SK-N-SH treated with all-trans-retinoic acid at 6 μM for 48 hours (cell line): ENCODE measurements at regions not wholly inside any gene's neighbourhood (a gene's known extent, or its start where the extent isn't known, plus 50 kb on each side); places are given as distances from the start of the nearest gene placed in this dataset.
A peak's percentile ranks its signal among the peaks of the same experiment; 100 is the strongest.

ENCODE experiments used
- ATAC-seq: fragments of 200-7000 bp; cut with Tn5 transposase; 3 replicates; pipeline ENCODE4 v1.9.1; 2020; ENCODE audit warnings: mild to moderate bottlenecking, moderate library complexity
- ARNTL ChIP-seq: fragments of 450-650 bp; formaldehyde crosslinking; IDR thresholded peaks from 2 replicates; pipeline ENCODE4 v1.5.0; 2020; ENCODE audit warnings: low read depth, mild to moderate bottlenecking, moderate library complexity, borderline replicate concordance
- BACH2 ChIP-seq: fragments of 250-450 bp; sonication (Bioruptor Pico); IDR thresholded peaks from 2 replicates; pipeline ENCODE4 v1.9.0; 2021; ENCODE audit warnings: mild to moderate bottlenecking, borderline replicate concordance
- CSDC2 ChIP-seq: fragments of 250-450 bp; sonication (Bioruptor Pico); IDR thresholded peaks from 2 replicates; pipeline ENCODE4 v1.5.0; 2020; ENCODE audit warnings: mild to moderate bottlenecking, moderate library complexity
- ESRRG ChIP-seq: fragments of 250-450 bp; sonication (Bioruptor Pico); IDR thresholded peaks from 2 replicates; pipeline ENCODE4 v1.6.1; 2021; ENCODE audit warnings: mild to moderate bottlenecking
- GLIS3 ChIP-seq: fragments of 250-450 bp; sonication (Bioruptor Pico); IDR thresholded peaks from 2 replicates; pipeline ENCODE4 v1.5.0; 2020; ENCODE audit warnings: mild to moderate bottlenecking, moderate library complexity
- ISL1 ChIP-seq: fragments of 250-450 bp; sonication (Bioruptor Pico); IDR thresholded peaks from 2 replicates; pipeline ENCODE4 v2.1.2; 2022; ENCODE audit warnings: mild to moderate bottlenecking, moderate library complexity
- OSR1 ChIP-seq: fragments of 250-450 bp; sonication (Bioruptor Pico); IDR thresholded peaks from 2 replicates; pipeline ENCODE4 v1.8.0; 2022; ENCODE audit warnings: moderate library complexity, mild to moderate bottlenecking, inconsistent platforms
- PATZ1 ChIP-seq: fragments of 250-450 bp; sonication (Bioruptor Pico); IDR thresholded peaks from 2 replicates; pipeline ENCODE4 v1.8.0; 2020; ENCODE audit warnings: mild to moderate bottlenecking, moderate library complexity, borderline replicate concordance
- POU6F1 ChIP-seq: fragments of 250-450 bp; sonication (Bioruptor Pico); IDR thresholded peaks from 2 replicates; pipeline ENCODE4 v1.8.0; 2021; ENCODE audit warnings: low read depth, mild to moderate bottlenecking, moderate library complexity, borderline replicate concordance
- PPARA ChIP-seq: fragments of 250-450 bp; sonication (Bioruptor Pico); IDR thresholded peaks from 2 replicates; pipeline ENCODE4 v1.5.0; 2020; ENCODE audit warnings: mild to moderate bottlenecking, borderline replicate concordance
- RARB ChIP-seq: fragments of 250-450 bp; sonication (Bioruptor Pico); IDR thresholded peaks from 2 replicates; pipeline ENCODE4 v1.8.0; 2021; ENCODE audit warnings: mild to moderate bottlenecking, moderate library complexity
- SNAI2 ChIP-seq: fragments of 250-450 bp; sonication (Bioruptor Pico); IDR thresholded peaks from 2 replicates; pipeline ENCODE4 v1.5.0; 2020; ENCODE audit warnings: mild to moderate bottlenecking, moderate library complexity
- TCF4 ChIP-seq: fragments of 250-450 bp; sonication (Bioruptor Pico); IDR thresholded peaks from 2 replicates; pipeline ENCODE4 v1.8.0; 2021; ENCODE audit warnings: mild to moderate bottlenecking, moderate library complexity, borderline replicate concordance
- TOX ChIP-seq: fragments of 250-450 bp; sonication (Bioruptor Pico); IDR thresholded peaks from 2 replicates; pipeline ENCODE4 v1.8.0; 2021; ENCODE audit warnings: mild to moderate bottlenecking, moderate library complexity, borderline replicate concordance
- TSHZ2 ChIP-seq: fragments of 250-450 bp; sonication (Bioruptor Pico); IDR thresholded peaks from 2 replicates; pipeline ENCODE4 v1.5.0; 2020; ENCODE audit warnings: mild to moderate bottlenecking, moderate library complexity
- ZC3H10 ChIP-seq: fragments of 250-450 bp; sonication (Bioruptor Pico); IDR thresholded peaks from 2 replicates; pipeline ENCODE4 v1.5.1; 2021; ENCODE audit warnings: mild to moderate bottlenecking, moderate library complexity
- ZFP3 ChIP-seq: fragments of 250-450 bp; sonication (Bioruptor Pico); IDR thresholded peaks from 2 replicates; pipeline ENCODE4 v1.5.0; 2020; ENCODE audit warnings: mild to moderate bottlenecking, moderate library complexity
- ZFP30 ChIP-seq: fragments of 450-650 bp; formaldehyde crosslinking; IDR thresholded peaks from 2 replicates; pipeline ENCODE4 v1.5.0; 2022; ENCODE audit warnings: mild to moderate bottlenecking, moderate library complexity
- ZNF565 ChIP-seq: fragments of 450-650 bp; formaldehyde crosslinking; conservative IDR thresholded peaks from 2 replicates; pipeline ENCODE4 v1.5.0; 2020; ENCODE audit warnings: low read depth, mild to moderate bottlenecking, moderate library complexity
- ZNF70 ChIP-seq: fragments of 450-650 bp; formaldehyde crosslinking; IDR thresholded peaks from 2 replicates; pipeline ENCODE4 v1.5.0; 2020; ENCODE audit warnings: mild to moderate bottlenecking, moderate library complexity
- ZNF8 ChIP-seq: fragments of 450-650 bp; formaldehyde crosslinking; IDR thresholded peaks from 2 replicates; pipeline ENCODE4 v1.5.0; 2020; ENCODE audit warnings: mild to moderate bottlenecking, moderate library complexity
- TF ChIP-seq, protein P1 (sequence below): fragments of 250-450 bp; sonication (Bioruptor Pico); IDR thresholded peaks from 2 replicates; pipeline ENCODE4 v1.5.1; 2021; ENCODE audit warnings: mild to moderate bottlenecking, moderate library complexity
- TF ChIP-seq, protein P2 (sequence below): fragments of 250-450 bp; sonication (Bioruptor Pico); IDR thresholded peaks from 2 replicates; pipeline ENCODE4 v1.5.1; 2020; ENCODE audit warnings: low read depth, mild to moderate bottlenecking, moderate library complexity

GRCh38 chr2:12265646-12266045, 451.1 kb upstream of the TRIB2 start:
- ATAC-seq = no peak
- TF ChIP-seq BACH2 (CRISPR knock-in tag) = no peak

DNA sequence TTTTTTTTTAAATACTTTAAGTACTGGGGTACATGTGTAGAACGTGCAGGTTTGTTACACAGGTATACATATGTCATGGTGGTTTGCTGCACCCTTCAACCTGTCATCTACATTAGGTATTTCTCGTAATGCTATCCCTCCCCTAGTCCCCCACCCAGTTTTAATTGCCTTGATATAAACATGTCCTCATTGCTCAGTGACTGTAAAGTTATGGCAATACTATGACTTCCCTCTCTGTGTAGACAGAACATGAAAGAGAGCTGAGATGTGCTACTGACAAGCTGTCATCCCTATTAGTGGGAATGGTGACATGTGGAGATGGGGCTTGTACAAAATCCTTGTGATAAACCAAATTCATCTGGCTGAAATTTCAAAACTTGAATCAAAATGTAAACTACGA, 449.7 kb upstream of the TRIB2 start:
- no peak for ATAC-seq
- TF ChIP-seq BACH2 (CRISPR knock-in tag) (no peak), ZNF565 (CRISPR knock-in tag) (no peak), POU6F1 (CRISPR knock-in tag) (no peak), SNAI2 (CRISPR knock-in tag) (no peak), TCF4 (CRISPR knock-in tag) (no peak)

- TF ChIP-seq, protein P1, sequence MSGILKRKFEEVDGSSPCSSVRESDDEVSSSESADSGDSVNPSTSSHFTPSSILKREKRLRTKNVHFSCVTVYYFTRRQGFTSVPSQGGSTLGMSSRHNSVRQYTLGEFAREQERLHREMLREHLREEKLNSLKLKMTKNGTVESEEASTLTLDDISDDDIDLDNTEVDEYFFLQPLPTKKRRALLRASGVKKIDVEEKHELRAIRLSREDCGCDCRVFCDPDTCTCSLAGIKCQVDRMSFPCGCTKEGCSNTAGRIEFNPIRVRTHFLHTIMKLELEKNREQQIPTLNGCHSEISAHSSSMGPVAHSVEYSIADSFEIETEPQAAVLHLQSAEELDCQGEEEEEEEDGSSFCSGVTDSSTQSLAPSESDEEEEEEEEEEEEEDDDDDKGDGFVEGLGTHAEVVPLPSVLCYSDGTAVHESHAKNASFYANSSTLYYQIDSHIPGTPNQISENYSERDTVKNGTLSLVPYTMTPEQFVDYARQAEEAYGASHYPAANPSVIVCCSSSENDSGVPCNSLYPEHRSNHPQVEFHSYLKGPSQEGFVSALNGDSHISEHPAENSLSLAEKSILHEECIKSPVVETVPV (CRISPR knock-in tag) = peak; percentile 89
- TF ChIP-seq PATZ1 (CRISPR knock-in tag) (no peak), ZNF70 (CRISPR knock-in tag) (0 out of 2 replicates have a peak, but pooled peaks have one; percentile 3), ARNTL (CRISPR knock-in tag) (no peak), CSDC2 (CRISPR knock-in tag) (no peak), ISL1 (CRISPR knock-in tag) (peak; percentile 67), ZNF565 (CRISPR knock-in tag) (no peak), RARB (CRISPR knock-in tag) (no peak), ZFP30 (no peak), ESRRG (CRISPR knock-in tag) (peak; percentile 53; the same call in 1 of the 2 replicates), OSR1 (CRISPR knock-in tag) (no peak), TSHZ2 (CRISPR knock-in tag) (peak; percentile 98), GLIS3 (CRISPR knock-in tag) (0 out of 2 replicates have a peak, but pooled peaks have one; percentile 78), BACH2 (CRISPR knock-in tag) (0 out of 2 replicates have a peak, but pooled peaks have one; percentile 3), ZFP3 (CRISPR knock-in tag) (0 out of 2 replicates have a peak, but pooled peaks have one; percentile 48), SNAI2 (CRISPR knock-in tag) (peak; percentile 88), PPARA (CRISPR knock-in tag) (0 out of 2 replicates have a peak, but pooled peaks have one; percentile 14), ZNF8 (peak; percentile 30), TOX (no peak), TCF4 (CRISPR knock-in tag) (peak; percentile 99), ZC3H10 (CRISPR knock-in tag) (no peak), POU6F1 (CRISPR knock-in tag) (no peak)
- TF ChIP-seq, protein P2, sequence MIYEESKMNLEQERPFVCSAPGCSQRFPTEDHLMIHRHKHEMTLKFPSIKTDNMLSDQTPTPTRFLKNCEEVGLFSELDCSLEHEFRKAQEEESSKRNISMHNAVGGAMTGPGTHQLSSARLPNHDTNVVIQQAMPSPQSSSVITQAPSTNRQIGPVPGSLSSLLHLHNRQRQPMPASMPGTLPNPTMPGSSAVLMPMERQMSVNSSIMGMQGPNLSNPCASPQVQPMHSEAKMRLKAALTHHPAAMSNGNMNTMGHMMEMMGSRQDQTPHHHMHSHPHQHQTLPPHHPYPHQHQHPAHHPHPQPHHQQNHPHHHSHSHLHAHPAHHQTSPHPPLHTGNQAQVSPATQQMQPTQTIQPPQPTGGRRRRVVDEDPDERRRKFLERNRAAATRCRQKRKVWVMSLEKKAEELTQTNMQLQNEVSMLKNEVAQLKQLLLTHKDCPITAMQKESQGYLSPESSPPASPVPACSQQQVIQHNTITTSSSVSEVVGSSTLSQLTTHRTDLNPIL = peak; percentile 76
These were observed 447.4 kb upstream of the TRIB2 start for GRCh38 chr2:12269041-12269972.

More at GRCh38 chr2:12269041-12269972, 447.4 kb upstream of the TRIB2 start:
- no peak; the same call in 2 of the 3 replicates for ATAC-seq
